ENCODE measurements at regions not wholly inside any gene's neighbourhood (a gene's known extent, or its start where the extent isn't known, plus 50 kb on each side); places are given as distances from the start of the nearest gene placed in this dataset.

GRCh38 chr11:92480499-92480898, 255.9 kb downstream of the FAT3 start (continued):
- TF ChIP-seq ELK1 (IDR thresholded peaks at IDR 0.05; ENCODE audit: low read depth, low read length) (no peak), POLR2AphosphoS2 (conservative IDR thresholded peaks at IDR 0.05; ENCODE audit: low read length) (no peak), EP300 (IDR thresholded peaks at IDR 0.05) (no peak), FOSL2 (IDR thresholded peaks at IDR 0.05) (no peak), FOSL2 (CRISPR knock-in tag; IDR thresholded peaks at IDR 0.05) (no peak), ZNF302 (CRISPR knock-in tag; IDR thresholded peaks at IDR 0.05) (no peak), CTCF (IDR thresholded peaks at IDR 0.05) (no peak)

DNA sequence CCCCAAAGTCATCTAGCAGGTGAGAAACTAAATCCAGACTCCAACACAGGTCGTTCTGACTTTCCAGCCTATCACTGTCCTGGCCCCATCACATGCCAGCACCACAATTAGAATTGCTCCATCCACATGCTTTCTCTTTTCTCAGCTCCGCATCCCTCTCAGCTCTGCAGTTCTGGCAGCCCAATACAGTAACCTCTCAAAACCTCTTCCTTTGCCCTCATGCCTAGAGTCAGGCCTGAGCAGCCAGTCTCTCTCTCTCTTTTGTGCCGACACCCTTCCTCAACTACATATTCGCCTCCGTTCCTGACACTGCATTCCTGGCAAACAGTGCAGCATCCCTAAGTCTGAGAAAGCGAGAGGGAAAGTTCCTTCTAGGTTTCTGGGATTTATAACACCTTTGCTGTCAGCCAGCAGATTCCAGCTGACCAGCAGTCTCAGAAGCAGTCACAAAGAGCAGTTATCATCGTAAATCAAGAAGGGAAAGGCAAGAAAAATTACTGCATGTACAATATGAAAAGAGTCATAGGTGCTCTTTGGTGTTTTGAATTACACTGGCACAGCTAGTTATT, 258.0 kb downstream of the FAT3 start:
- ChIA-PET CTCF (no interaction called here), POLR2A (no interaction called here)
- ATAC-seq (no peak), FAIRE-seq (no peak), DNase-seq (ENCODE audit: low read depth in 1 of 2, low spot score in 1 of 2) (no peak)
- Histone ChIP-seq H3K9me3 (no peaks in the 10 kb centered on the region), H3K4me3 (no peak overlapping the region), H3K4me2 (no peak overlapping the region), H3K27ac (no peak overlapping the region), H3K4me1 (no peaks in the 10 kb centered on the region)
- TF ChIP-seq MAZ (IDR thresholded peaks at IDR 0.05; ENCODE audit: borderline replicate concordance, low read depth, low read length) (no peak), NFE2L2 (conservative IDR thresholded peaks at IDR 0.05; ENCODE audit: low read length) (no peak), MAFK (IDR thresholded peaks at IDR 0.05; ENCODE audit: partially characterized antibody) (no peak), RARB (CRISPR knock-in tag; IDR thresholded peaks at IDR 0.05) (no peak), HOXA7 (CRISPR knock-in tag; IDR thresholded peaks at IDR 0.05) (no peak), HOXB5 (CRISPR knock-in tag; IDR thresholded peaks at IDR 0.05) (no peak), POLR2A (IDR thresholded peaks at IDR 0.05; ENCODE audit: low read length) (no peak), FOSL2 (IDR thresholded peaks at IDR 0.05) (no peak), FOSL2 (CRISPR knock-in tag; IDR thresholded peaks at IDR 0.05) (no peak), RFX5 (IDR thresholded peaks at IDR 0.05) (no peak), CHD4 (IDR thresholded peaks at IDR 0.05; ENCODE audit: borderline replicate concordance) (no peak), SMC3 (IDR thresholded peaks at IDR 0.05) (no peak), ELK1 (IDR thresholded peaks at IDR 0.05; ENCODE audit: low read depth, low read length) (no peak), RNF2 (IDR thresholded peaks at IDR 0.05; ENCODE audit: borderline replicate concordance, low read depth) (no peak), KDM5A (IDR thresholded peaks at IDR 0.05) (no peak)
- TF ChIP-seq, protein P1, sequence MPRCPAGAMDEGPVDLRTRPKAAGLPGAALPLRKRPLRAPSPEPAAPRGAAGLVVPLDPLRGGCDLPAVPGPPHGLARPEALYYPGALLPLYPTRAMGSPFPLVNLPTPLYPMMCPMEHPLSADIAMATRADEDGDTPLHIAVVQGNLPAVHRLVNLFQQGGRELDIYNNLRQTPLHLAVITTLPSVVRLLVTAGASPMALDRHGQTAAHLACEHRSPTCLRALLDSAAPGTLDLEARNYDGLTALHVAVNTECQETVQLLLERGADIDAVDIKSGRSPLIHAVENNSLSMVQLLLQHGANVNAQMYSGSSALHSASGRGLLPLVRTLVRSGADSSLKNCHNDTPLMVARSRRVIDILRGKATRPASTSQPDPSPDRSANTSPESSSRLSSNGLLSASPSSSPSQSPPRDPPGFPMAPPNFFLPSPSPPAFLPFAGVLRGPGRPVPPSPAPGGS (IDR thresholded peaks at IDR 0.05) = no peak
- TF ChIP-seq, protein P2, sequence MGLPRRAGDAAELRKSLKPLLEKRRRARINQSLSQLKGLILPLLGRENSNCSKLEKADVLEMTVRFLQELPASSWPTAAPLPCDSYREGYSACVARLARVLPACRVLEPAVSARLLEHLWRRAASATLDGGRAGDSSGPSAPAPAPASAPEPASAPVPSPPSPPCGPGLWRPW (IDR thresholded peaks at IDR 0.05) = no peak
- TF ChIP-seq, protein P3, sequence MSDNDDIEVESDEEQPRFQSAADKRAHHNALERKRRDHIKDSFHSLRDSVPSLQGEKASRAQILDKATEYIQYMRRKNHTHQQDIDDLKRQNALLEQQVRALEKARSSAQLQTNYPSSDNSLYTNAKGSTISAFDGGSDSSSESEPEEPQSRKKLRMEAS (IDR thresholded peaks at IDR 0.05) = no peak
- TF ChIP-seq, protein P4, sequence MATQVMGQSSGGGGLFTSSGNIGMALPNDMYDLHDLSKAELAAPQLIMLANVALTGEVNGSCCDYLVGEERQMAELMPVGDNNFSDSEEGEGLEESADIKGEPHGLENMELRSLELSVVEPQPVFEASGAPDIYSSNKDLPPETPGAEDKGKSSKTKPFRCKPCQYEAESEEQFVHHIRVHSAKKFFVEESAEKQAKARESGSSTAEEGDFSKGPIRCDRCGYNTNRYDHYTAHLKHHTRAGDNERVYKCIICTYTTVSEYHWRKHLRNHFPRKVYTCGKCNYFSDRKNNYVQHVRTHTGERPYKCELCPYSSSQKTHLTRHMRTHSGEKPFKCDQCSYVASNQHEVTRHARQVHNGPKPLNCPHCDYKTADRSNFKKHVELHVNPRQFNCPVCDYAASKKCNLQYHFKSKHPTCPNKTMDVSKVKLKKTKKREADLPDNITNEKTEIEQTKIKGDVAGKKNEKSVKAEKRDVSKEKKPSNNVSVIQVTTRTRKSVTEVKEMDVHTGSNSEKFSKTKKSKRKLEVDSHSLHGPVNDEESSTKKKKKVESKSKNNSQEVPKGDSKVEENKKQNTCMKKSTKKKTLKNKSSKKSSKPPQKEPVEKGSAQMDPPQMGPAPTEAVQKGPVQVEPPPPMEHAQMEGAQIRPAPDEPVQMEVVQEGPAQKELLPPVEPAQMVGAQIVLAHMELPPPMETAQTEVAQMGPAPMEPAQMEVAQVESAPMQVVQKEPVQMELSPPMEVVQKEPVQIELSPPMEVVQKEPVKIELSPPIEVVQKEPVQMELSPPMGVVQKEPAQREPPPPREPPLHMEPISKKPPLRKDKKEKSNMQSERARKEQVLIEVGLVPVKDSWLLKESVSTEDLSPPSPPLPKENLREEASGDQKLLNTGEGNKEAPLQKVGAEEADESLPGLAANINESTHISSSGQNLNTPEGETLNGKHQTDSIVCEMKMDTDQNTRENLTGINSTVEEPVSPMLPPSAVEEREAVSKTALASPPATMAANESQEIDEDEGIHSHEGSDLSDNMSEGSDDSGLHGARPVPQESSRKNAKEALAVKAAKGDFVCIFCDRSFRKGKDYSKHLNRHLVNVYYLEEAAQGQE (IDR thresholded peaks at IDR 0.05) = no peak
- WGBS (ENCODE audit: missing lambda C conversion rate) = 59% methylated on average over 7 of the region's 7 CpGs
